ENCODE measurements at regions not wholly inside any gene's neighbourhood (a gene's known extent, or its start where the extent isn't known, plus 50 kb on each side); places are given as distances from the start of the nearest gene placed in this dataset.

DNA sequence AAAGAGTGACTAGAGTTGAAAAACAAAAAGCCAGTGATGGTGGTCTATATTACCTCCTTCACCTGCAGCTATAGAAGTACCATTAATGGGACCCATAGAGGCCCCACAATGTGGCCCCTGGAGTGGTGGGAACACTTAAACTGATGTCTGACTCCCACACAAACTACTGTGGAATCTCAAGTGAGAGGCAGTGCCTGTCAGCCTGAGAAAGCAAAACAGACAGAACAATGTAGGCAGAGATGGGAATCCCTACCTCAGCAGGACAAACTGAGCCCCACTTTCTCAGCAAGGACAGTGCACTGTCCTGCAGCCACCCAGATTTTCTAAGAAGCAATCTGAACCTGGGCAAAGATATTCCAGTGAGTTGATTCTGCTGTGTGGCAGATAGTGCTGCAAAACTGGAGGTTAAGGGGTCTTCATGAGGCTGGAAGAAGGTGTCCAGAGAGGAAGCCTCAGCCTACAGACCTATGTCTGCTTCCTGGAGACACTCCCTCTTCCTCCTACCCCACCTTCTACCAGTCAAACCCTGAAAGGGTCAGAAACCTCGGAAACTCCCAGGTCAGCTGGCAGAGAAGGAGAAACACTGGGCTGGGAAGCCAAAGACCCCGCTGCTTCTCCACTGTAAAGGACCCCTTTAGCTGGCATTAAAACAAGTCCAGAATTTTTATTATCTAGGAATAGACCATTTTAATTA, 228.7 kb downstream of the C1orf94 start:
- intact Hi-C loops (cut with micrococcal nuclease) (no loop called here), dilution Hi-C loops (cut with MboI; ENCODE audit: extremely low pct_ligation_motif_present, low sequenced_read_pairs) (no loop called here)
- ChIA-PET CTCF (no interaction called here), POLR2A (no interaction called here)
- H3K79me2 ChIP-seq (ENCODE audit: control insufficient read depth, insufficient read depth, low read length) = no peaks in the 10 kb centered on the region
- no peak overlapping the region for H3K4me3 ChIP-seq (replicated peaks in 1 of 3; ENCODE audit: insufficient read depth in 1 of 3, low read depth in 1 of 3, low read length in 3 of 3)
- no peak overlapping the region for H3K9ac ChIP-seq (replicated peaks; ENCODE audit: extremely low read depth, insufficient read depth, low read length)
- no peaks in the 10 kb centered on the region for H3K4me1 ChIP-seq (ENCODE audit: control insufficient read depth, extremely low read depth, insufficient read depth, low read length)
- no TSS peak for BruUV-seq (replicated peaks)
- no peak overlapping the region for H3K27ac ChIP-seq (ENCODE audit: insufficient read depth, low read depth, low read length)
- no peak for DNase-seq (ENCODE audit: low read depth, low spot score)
- H3K9me1 ChIP-seq (replicated peaks; ENCODE audit: control insufficient read depth, extremely low read depth, insufficient read depth, low read length) = no peaks in the 10 kb centered on the region
- no peaks in the 10 kb centered on the region for H3K9me3 ChIP-seq (replicated peaks; ENCODE audit: control insufficient read depth, insufficient read depth, low read length)
- FAIRE-seq = no peak
- no peaks in the 10 kb centered on the region for H3K27me3 ChIP-seq (ENCODE audit: control insufficient read depth in 2 of 2, insufficient read depth in 2 of 2, low read length in 2 of 2)
- no peaks in the 10 kb centered on the region for H3K36me3 ChIP-seq (ENCODE audit: control insufficient read depth in 2 of 2, extremely low read depth in 1 of 2, insufficient read depth in 2 of 2, low read length in 2 of 2)
- no peak overlapping the region for H2AFZ ChIP-seq (ENCODE audit: low read depth, low read length)
- H3K4me2 ChIP-seq (ENCODE audit: insufficient read depth, low read length) = no peak overlapping the region
- TF ChIP-seq POLR2AphosphoS5 (IDR thresholded peaks at IDR 0.05; ENCODE audit: insufficient read depth, low read depth, low read length) (no peak), FOS (IDR thresholded peaks at IDR 0.05; ENCODE audit: borderline replicate concordance, insufficient read depth, low read length) (no peak)
- TF ChIP-seq, protein P1, sequence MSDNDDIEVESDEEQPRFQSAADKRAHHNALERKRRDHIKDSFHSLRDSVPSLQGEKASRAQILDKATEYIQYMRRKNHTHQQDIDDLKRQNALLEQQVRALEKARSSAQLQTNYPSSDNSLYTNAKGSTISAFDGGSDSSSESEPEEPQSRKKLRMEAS (IDR thresholded peaks at IDR 0.05; ENCODE audit: insufficient read depth, insufficient read length) = no peak
- TF ChIP-seq, protein P2, sequence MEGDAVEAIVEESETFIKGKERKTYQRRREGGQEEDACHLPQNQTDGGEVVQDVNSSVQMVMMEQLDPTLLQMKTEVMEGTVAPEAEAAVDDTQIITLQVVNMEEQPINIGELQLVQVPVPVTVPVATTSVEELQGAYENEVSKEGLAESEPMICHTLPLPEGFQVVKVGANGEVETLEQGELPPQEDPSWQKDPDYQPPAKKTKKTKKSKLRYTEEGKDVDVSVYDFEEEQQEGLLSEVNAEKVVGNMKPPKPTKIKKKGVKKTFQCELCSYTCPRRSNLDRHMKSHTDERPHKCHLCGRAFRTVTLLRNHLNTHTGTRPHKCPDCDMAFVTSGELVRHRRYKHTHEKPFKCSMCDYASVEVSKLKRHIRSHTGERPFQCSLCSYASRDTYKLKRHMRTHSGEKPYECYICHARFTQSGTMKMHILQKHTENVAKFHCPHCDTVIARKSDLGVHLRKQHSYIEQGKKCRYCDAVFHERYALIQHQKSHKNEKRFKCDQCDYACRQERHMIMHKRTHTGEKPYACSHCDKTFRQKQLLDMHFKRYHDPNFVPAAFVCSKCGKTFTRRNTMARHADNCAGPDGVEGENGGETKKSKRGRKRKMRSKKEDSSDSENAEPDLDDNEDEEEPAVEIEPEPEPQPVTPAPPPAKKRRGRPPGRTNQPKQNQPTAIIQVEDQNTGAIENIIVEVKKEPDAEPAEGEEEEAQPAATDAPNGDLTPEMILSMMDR (IDR thresholded peaks at IDR 0.05; ENCODE audit: extremely low read depth in 1 of 2, insufficient read depth in 1 of 2, low read depth in 1 of 2, low read length in 2 of 2) = no peak
- H4K20me1 ChIP-seq (replicated peaks; ENCODE audit: control insufficient read depth, extremely low read depth, insufficient read depth, low read length) = no peaks in the 10 kb centered on the region

DNA sequence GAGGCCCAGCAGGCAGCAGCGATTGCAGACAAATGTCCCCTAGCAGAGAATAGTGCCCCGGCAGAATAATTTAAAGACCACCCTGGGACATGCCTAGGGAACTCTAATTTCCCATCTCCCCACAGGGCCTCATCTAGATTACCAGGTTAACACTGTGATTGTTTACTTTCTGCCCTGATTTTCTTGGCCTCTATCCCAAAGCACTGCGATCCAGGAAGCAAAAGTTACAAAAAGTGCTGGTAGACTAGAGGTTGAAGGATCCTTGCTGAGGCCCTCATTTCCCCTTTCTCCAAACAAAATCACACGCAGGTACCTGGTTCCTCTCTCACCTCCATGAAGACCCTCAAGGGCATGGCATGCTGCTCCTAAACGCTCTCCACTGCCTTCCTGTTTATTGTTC, 229.7 kb downstream of the C1orf94 start:
- no peak overlapping the region for H3K27ac ChIP-seq (ENCODE audit: insufficient read depth, low read depth, low read length)
- TF ChIP-seq MYC (IDR thresholded peaks at IDR 0.05; ENCODE audit: low read depth, low read length) (no peak), POLR2A (IDR thresholded peaks at IDR 0.05; ENCODE audit: low read depth, low read length) (no peak), JUN (IDR thresholded peaks at IDR 0.05; ENCODE audit: borderline replicate concordance, insufficient read depth, insufficient read length, low read depth) (no peak), POLR2AphosphoS5 (IDR thresholded peaks at IDR 0.05; ENCODE audit: insufficient read depth, low read depth, low read length) (no peak), EZH2 (IDR thresholded peaks at IDR 0.05; ENCODE audit: borderline replicate concordance, low read depth, low read length, severe bottlenecking) (no peak), FOS (IDR thresholded peaks at IDR 0.05; ENCODE audit: borderline replicate concordance, insufficient read depth, low read length) (no peak)
- TF ChIP-seq, protein P1 (IDR thresholded peaks at IDR 0.05; ENCODE audit: insufficient read depth, insufficient read length) = no peak
- no peaks in the 10 kb centered on the region for H3K79me2 ChIP-seq (ENCODE audit: control insufficient read depth, insufficient read depth, low read length)
- intact Hi-C loops (cut with micrococcal nuclease) = no loop called here
- H3K9me1 ChIP-seq (replicated peaks; ENCODE audit: control insufficient read depth, extremely low read depth, insufficient read depth, low read length) = no peaks in the 10 kb centered on the region
- no peaks in the 10 kb centered on the region for H4K20me1 ChIP-seq (replicated peaks; ENCODE audit: control insufficient read depth, extremely low read depth, insufficient read depth, low read length)
- BruUV-seq (replicated peaks) = no TSS peak
- H3K4me1 ChIP-seq (ENCODE audit: control insufficient read depth, extremely low read depth, insufficient read depth, low read length) = no peaks in the 10 kb centered on the region
- dilution Hi-C loops (cut with MboI; ENCODE audit: extremely low pct_ligation_motif_present, low sequenced_read_pairs) = no loop called here
- no peak overlapping the region for H2AFZ ChIP-seq (ENCODE audit: low read depth, low read length)
- H3K4me2 ChIP-seq (ENCODE audit: insufficient read depth, low read length) = no peak overlapping the region
- no peaks in the 10 kb centered on the region for H3K27me3 ChIP-seq (ENCODE audit: control insufficient read depth in 2 of 2, insufficient read depth in 2 of 2, low read length in 2 of 2)
- H3K9ac ChIP-seq (replicated peaks; ENCODE audit: extremely low read depth, insufficient read depth, low read length) = no peak overlapping the region
- CTCF ChIA-PET = no interaction called here
- H3K36me3 ChIP-seq (ENCODE audit: control insufficient read depth in 2 of 2, extremely low read depth in 1 of 2, insufficient read depth in 2 of 2, low read length in 2 of 2) = no peaks in the 10 kb centered on the region
- H3K4me3 ChIP-seq (replicated peaks in 1 of 3; ENCODE audit: insufficient read depth in 1 of 3, low read depth in 1 of 3, low read length in 3 of 3) = no peak overlapping the region
- DNase-seq (ENCODE audit: low read depth, low spot score) (no peak), FAIRE-seq (no peak)
- H3K9me3 ChIP-seq (replicated peaks; ENCODE audit: control insufficient read depth, insufficient read depth, low read length) = no peaks in the 10 kb centered on the region
- POLR2A ChIA-PET = no interaction called here

Measured in endothelial cell of umbilical vein (primary cell).